HG02759 (cell line): ENCODE measurements at regions not wholly inside any gene's neighbourhood (a gene's known extent, or its start where the extent isn't known, plus 50 kb on each side); places are given as distances from the start of the nearest gene placed in this dataset.

ENCODE experiments used
- ATAC-seq: cut with Tn5 transposase; IDR thresholded peaks from one replicate; pipeline ENCODE4 v1.9.1; 2021; ENCODE audit warnings: mild to moderate bottlenecking, moderate library complexity; ENCODE audit not compliant: unreplicated experiment

- ATAC-seq, result peak; percentile 39
These were observed 75.8 kb upstream of the ZEB2 start for GRCh38 chr2:144595686-144596072.

- no peak for ATAC-seq
These were observed 75.4 kb upstream of the ZEB2 start for GRCh38 chr2:144595279-144595678.

- no peak for ATAC-seq
These were observed 73.9 kb upstream of the ZEB2 start for GRCh38 chr2:144593803-144594202.

- no peak for ATAC-seq
These were observed 72.8 kb upstream of the ZEB2 start for GRCh38 chr2:144592500-144593256.

GRCh38 chr2:144587306-144587705 is 67.4 kb upstream of the ZEB2 start:
- no peak for ATAC-seq

GRCh38 chr2:144586476-144586875 is 66.6 kb upstream of the ZEB2 start:
- ATAC-seq, result no peak

GRCh38 chr2:144583741-144584453 is 64.0 kb upstream of the ZEB2 start:
- no peak for ATAC-seq

GRCh38 chr2:144583381-144583729 is 63.4 kb upstream of the ZEB2 start:
- ATAC-seq, result no peak

- ATAC-seq, result no peak
These were observed 62.9 kb upstream of the ZEB2 start for GRCh38 chr2:144582651-144583380.

GRCh38 chr2:144580521-144581161 is 60.7 kb upstream of the ZEB2 start:
- ATAC-seq, result no peak

GRCh38 chr2:144579556-144579955 is 59.6 kb upstream of the ZEB2 start:
- ATAC-seq, result no peak

- no peak for ATAC-seq
These were observed 58.2 kb upstream of the ZEB2 start for GRCh38 chr2:144578099-144578498.

GRCh38 chr2:144572977-144573376 is 53.1 kb upstream of the ZEB2 start:
- ATAC-seq, result no peak

GRCh38 chr2:144571770-144572169 is 51.9 kb upstream of the ZEB2 start:
- ATAC-seq, result no peak

GRCh38 chr2:144570566-144570965 is 50.6 kb upstream of the ZEB2 start:
- ATAC-seq, result no peak
